ENCODE measurements at regions not wholly inside any gene's neighbourhood (a gene's known extent, or its start where the extent isn't known, plus 50 kb on each side); places are given as distances from the start of the nearest gene placed in this dataset.

DNA sequence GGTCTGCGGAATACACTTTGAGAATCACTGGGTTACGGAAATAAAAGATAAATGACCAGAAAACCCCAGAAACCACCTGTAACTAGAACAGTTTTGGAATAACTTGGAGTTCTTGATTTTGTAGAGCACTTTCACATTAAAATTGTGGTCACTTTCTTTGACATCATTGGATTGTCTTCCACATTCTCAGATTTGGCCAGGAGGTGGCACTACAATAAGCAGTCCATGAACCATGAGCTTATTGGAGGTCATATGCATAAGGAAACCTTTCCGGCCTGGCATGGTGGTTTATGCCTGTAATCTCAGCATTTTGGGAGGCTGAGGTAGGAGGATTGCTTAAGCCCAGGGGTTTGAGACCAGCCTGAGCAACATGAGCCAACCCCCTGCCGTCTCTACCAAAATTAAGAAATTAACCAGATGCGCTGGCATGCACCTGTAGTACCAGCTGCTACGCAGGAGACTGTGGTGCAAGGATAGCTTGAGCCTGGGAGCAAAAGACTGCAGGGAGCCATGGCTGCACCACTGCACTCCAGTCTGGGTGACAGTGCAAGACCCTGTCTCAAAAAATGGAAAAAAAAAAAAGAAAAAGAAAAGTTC lies 107.7 kb upstream of the CAND1 start:
- no peak for DNase-seq

DNA sequence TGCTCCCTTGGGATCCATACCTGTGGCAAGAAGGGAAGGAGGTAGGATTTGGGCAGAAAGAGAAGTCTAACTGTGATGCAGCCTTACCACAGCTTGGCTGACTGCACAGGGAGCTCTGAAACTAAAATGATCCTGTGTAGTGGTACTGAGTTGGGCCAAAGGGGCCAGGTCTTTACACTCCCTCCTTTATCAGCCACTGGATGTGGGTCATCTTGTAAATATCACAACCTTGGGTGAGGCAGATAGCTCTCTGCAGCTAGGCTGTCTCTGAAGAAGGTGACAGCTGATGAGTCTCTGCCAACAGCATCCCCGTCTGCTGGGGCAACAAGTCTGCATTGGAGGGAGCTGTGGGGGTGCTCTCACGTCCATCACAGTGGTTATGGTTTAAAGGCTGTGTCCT lies 95.9 kb upstream of the CAND1 start:
- DNase-seq: no peak

DNA sequence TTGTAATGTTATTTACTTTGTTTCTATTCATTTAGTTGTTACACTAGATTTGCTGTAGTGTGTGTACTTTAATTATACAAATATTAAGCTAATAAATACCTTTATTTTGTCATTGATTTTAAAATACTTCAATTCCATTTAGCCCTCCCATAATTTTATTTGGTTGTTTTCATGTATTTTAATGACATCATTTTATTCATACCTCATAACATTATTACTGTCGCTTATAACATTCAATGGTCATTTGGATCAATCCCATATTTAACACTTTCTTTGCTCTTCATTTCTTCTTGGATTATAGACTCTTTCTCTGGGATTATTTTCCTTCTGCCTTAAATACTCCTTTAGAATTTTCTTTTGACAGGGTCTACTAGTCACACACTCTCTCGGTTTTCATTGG lies 86.6 kb upstream of the CAND1 start:
- no peak for DNase-seq

DNA sequence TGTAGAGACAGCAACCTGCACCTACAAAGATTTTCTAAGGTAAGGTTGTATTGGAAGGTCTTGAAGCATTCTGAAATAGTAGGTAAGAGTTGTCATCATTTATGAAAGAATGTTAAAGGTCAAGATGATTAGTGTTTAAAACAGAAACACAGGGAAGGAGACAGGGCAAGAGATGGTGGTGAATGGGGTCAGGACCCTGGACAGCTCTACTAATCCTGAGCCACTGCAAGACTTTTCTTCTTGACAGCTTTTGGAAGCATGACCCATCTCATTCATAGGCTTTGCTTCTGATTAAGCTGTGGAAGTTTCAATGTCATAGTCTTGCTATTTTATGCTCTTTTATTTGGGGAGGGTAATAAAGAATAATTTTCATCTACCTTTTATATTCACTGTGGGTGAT lies 75.5 kb upstream of the CAND1 start:
- DNase-seq: no peak

DNA sequence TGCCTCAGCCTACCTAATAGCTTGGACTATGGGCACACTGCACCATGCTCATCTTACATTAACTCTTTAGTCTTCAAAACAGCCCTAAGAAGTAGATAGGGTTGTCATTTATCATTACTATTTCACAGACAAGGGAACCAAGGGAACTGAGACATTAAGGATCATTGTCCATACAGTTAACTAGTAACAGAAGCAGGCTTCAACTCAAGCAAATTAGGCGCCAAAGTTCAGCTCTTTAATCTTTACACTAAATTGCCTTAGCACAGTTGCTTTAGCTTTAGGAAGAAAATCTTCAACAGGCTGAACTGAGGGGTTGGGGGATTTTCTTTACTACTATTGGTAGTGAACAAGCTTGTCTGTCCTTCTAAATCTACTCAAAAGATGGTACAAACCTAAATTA lies 68.8 kb upstream of the CAND1 start:
- no peak for DNase-seq

DNA sequence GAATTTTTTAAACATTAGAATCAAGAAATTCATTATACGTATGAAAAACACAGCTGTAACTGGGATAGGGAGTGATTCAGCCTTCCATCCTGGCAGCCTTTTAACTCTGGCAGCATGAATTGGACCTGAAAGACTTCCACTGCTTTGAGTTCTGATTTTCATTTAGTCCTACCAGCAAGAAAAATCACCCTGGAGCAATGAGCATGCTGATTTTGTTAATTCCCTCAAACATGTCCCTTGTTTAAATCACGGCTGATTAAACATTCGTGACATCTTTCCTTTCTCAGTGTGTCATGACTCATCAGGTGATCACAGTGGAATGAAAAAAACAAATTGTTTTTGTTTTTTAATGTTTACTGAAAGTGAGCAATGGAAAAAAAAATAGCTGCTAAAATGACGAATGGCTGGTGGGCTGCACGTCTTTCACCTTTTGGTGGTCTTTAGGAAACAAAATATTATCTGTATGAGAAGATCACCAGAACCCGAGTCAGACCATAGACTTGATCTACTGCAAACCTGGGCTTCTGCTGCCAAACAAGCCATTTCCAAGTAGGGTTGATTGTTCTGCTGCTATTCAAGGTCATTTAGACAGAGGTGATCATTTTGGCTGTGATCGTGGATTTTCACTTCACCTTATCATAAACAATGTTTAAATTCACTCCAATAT lies 67.0 kb upstream of the CAND1 start:
- no peak for DNase-seq

DNA sequence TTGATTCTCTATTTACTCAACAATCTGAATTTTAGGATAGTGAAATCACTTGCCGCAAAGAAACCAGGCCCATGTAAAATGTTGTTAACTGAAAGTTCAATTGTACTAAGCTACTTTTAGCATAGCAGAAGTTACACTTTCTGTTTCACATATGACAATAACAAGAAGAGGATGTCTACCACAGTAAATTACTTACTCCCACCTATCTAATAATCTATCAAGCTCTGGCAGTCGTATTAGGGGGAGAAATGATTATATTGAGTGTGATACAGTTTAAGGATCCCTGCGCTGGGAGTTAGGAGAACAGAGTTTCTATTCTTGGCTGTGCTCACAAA lies 66.5 kb upstream of the CAND1 start:
- no peak for DNase-seq

DNA sequence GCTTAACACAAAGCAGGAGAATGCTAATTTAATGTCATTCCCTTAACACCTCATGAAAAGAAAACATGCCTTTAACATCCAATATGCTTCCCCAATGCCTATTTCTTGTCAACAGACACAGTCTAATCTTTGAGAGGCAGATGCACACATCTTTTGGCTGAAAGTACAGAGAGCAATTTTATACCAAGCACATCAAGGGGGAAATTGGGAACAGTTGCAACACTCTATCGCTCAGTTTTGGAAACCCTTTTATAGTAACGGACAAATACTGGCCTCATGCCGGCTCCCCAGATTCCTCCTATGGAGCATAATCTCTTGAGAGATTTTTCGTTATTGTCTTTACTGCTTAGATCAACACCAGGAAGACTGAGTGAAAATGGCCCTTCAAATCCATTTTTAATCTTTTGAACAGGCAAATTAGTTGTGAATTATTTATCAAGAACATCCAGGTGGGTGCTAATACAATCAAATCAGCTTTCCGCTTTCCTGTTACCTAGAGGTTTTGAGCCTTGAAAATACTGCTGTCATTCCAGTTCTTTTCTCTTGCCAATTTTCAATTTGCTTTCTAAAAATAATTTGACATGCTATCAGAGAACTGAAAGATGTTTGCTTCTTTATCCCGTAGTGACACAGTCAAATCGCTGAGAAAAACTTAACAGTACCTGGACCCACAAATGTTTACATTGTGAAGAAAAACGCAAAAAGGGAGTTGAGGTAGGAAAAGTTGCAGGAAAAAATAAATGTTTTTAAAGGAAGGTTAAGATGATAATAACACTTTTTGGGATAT lies 60.7 kb upstream of the CAND1 start:
- DNase-seq: no peak

DNA sequence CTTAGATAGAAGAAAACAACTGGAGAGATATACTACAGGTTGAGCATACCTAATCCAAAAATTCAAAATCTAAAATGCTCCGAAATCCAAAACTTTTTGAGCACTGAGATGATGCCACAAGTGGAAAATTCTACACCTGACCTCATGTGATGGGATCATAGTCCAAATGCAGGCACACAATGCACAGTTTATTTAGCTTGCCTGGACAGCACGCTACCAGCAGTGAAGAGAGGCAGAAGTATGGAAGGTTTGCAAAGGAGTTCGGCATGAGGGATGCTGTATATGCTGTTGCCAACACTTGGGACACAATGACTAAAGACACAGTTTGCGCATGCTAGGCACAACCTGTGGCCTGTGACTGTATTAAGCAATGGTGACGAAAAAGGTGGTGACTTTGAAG lies 58.1 kb upstream of the CAND1 start:
- DNase-seq: no peak

DNA sequence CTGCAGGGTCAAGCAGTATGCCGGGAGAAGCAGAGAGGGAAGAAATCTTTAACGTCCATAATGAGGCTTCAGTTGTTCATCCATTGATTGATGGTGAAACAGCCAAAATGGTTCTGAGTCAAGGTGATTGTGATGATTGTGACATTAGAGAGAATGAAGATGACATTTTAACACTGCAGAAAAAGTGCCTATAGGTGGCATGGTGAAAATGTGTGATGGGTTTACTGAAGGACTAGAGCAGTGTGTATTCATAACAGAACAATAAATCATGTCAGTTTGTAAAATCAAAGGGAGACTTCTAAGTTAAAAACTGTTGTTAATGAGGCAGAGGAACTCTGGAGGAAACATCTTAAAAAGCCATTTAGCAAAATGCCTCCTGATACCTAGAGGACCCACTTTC lies 57.7 kb upstream of the CAND1 start:
- no peak for DNase-seq

DNA sequence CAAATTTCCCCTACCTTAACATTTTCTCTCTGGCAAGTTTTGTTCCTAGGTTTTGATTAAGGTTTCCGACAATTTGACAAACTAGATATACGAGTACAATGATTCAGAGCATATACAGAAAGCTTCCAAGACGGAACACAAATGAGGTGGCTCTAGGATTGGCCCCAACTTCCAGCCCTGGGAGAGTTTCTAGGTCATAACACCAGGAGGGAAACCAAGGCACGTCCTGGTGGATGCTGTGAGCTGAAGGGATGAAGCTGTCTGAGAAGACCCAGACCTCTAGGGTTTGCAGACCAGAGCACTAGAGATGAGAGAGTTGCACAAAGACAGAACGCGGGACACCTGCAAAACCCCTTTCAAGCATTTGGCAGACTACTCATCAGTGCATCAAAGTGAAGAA lies 51.5 kb upstream of the CAND1 start:
- DNase-seq: no peak
